ENCODE measurements at regions not wholly inside any gene's neighbourhood (a gene's known extent, or its start where the extent isn't known, plus 50 kb on each side); places are given as distances from the start of the nearest gene placed in this dataset.

- TF ChIP-seq CTCF (conservative IDR thresholded peaks at IDR 0.05; ENCODE audit: low read depth, low read length): no peak
- TF ChIP-seq EZH2 (IDR thresholded peaks at IDR 0.05; ENCODE audit: low read length, unreplicated experiment): no peak
- TF ChIP-seq EZH2phosphoT487 (IDR thresholded peaks at IDR 0.05; ENCODE audit: borderline replicate concordance, low read length): no peak
Observed at GRCh38 chr13:104170980-104171555, 1104.9 kb upstream of the SLC10A2 start.
